ENCODE measurements at regions not wholly inside any gene's neighbourhood (a gene's known extent, or its start where the extent isn't known, plus 50 kb on each side); places are given as distances from the start of the nearest gene placed in this dataset.
"Not testable (repeated sequence)": the region's sequence is repeated elsewhere in the genome, so short reads cannot be mapped to it uniquely, and the experiment has no call there.

GRCh38 chr2:95699201-95700184 is 107.7 kb downstream of the TRIM43 start:
- TF ChIP-seq CTCF, POLR2A (IDR thresholded peaks at IDR 0.05): not testable (repeated sequence)
